CD14-positive monocyte (primary cell): ENCODE measurements at regions not wholly inside any gene's neighbourhood (a gene's known extent, or its start where the extent isn't known, plus 50 kb on each side); places are given as distances from the start of the nearest gene placed in this dataset.

ENCODE experiments used
- DNase-seq, 3 donors: peaks; one replicate each; pipeline ENCODE4 v3.0.0-alpha.2; 2011 to 2022
- H2AFZ ChIP-seq: 2 replicates; pipeline ENCODE4 v1.6.0; 2012; ENCODE audit warnings: mild to moderate bottlenecking, low read depth, low read length, inconsistent platforms; ENCODE audit not compliant: insufficient read depth, poor library complexity, severe bottlenecking
- H3K27ac ChIP-seq, 2 donors: 1 replicate in 1 of 2; 2 replicates in 1 of 2; pipeline ENCODE4 v1.5.1; 2012 to 2013; ENCODE audit warnings: low read length in 2 of 2, control low read depth in 1 of 2, inconsistent platforms in 1 of 2, low read depth in 1 of 2, mild to moderate bottlenecking in 1 of 2
- H3K27me3 ChIP-seq, 2 donors: one replicate each; pipeline versions ENCODE4 v1.6.0 to v1.6.1; 2011 to 2013; ENCODE audit warnings: low read length in 2 of 2; ENCODE audit not compliant: control insufficient read depth in 2 of 2, insufficient read depth in 2 of 2
- H3K36me3 ChIP-seq, 2 donors: replicated peaks in 1 of 2; 1 replicate in 1 of 2; 2 replicates in 1 of 2; pipeline versions ENCODE4 v1.5.1 to v1.6.1; 2012 to 2013; ENCODE audit warnings: low read length in 2 of 2, control low read depth in 1 of 2, inconsistent platforms in 1 of 2, mild to moderate bottlenecking in 1 of 2; ENCODE audit not compliant: insufficient read depth in 2 of 2, control insufficient read depth in 1 of 2
- H3K4me1 ChIP-seq, 2 donors: 1 replicate in 1 of 2; 2 replicates in 1 of 2; pipeline versions ENCODE4 v1.5.1 to v1.6.1; 2012 to 2013; ENCODE audit warnings: low read length in 2 of 2, control low read depth in 1 of 2, inconsistent platforms in 1 of 2, mild to moderate bottlenecking in 1 of 2, moderate library complexity in 1 of 2; ENCODE audit not compliant: insufficient read depth in 2 of 2, control insufficient read depth in 1 of 2
- H3K4me2 ChIP-seq: replicated peaks from 2 replicates; pipeline ENCODE3; 2012; ENCODE audit warnings: low read length, moderate library complexity, mild to moderate bottlenecking; ENCODE audit not compliant: poor library complexity, severe bottlenecking; ENCODE audit errors: extremely low read depth
- H3K4me3 ChIP-seq, 3 experiments: fragments of 200-600 bp in 1 of 3; sonication (generic) in 1 of 3; replicated peaks in 1 of 3; 1 replicate in 2 of 3; 2 replicates in 1 of 3; pipeline ENCODE4 v1.5.1; 2011 to 2013; ENCODE audit warnings: low read length in 3 of 3, mild to moderate bottlenecking in 3 of 3, control low read depth in 2 of 3, low read depth in 2 of 3, inconsistent platforms in 1 of 3, moderate library complexity in 1 of 3
- H3K79me2 ChIP-seq: 2 replicates; pipeline ENCODE4 v1.6.0; 2012; ENCODE audit warnings: mild to moderate bottlenecking, control low read depth, inconsistent platforms, low read length, moderate library complexity; ENCODE audit not compliant: insufficient read depth
- H3K9ac ChIP-seq: 2 replicates; pipeline ENCODE4 v1.6.0; 2017; ENCODE audit warnings: low read length, mild to moderate bottlenecking; ENCODE audit not compliant: insufficient read depth, poor library complexity, severe bottlenecking
- H3K9me3 ChIP-seq, 2 donors: replicated peaks in 1 of 2; 1 replicate in 1 of 2; 2 replicates in 1 of 2; pipeline versions ENCODE4 v1.5.1 to v1.6.1; 2012 to 2013; ENCODE audit warnings: low read length in 2 of 2, control low read depth in 1 of 2; ENCODE audit not compliant: control insufficient read depth in 1 of 2, insufficient read depth in 1 of 2
- H4K20me1 ChIP-seq: 2 replicates; pipeline ENCODE4 v1.6.0; 2012; ENCODE audit warnings: mild to moderate bottlenecking, low read length, control low read depth, moderate library complexity; ENCODE audit not compliant: insufficient read depth
- H3K27ac Mint-ChIP-seq, 7 donors: one replicate each; pipeline ENCODE4 v1.8.0; 2020; ENCODE audit warnings: mild to moderate bottlenecking in 7 of 7, mixed read lengths in 7 of 7, moderate library complexity in 6 of 7, inconsistent platforms in 2 of 7
- H3K27me3 Mint-ChIP-seq, 3 donors: one replicate each; pipeline ENCODE4 v1.8.0; 2021 to 2022; ENCODE audit warnings: low read depth in 3 of 3, mild to moderate bottlenecking in 3 of 3, mixed read lengths in 3 of 3, moderate library complexity in 3 of 3, inconsistent platforms in 1 of 3
- H3K36me3 Mint-ChIP-seq, 2 donors: one replicate each; pipeline ENCODE4 v1.8.0; 2020; ENCODE audit warnings: mixed read lengths in 2 of 2, inconsistent platforms in 1 of 2, mild to moderate bottlenecking in 1 of 2
- H3K4me1 Mint-ChIP-seq: one replicate; pipeline ENCODE4 v1.8.0; 2020; ENCODE audit warnings: mild to moderate bottlenecking, mixed read lengths
- H3K4me3 Mint-ChIP-seq, 2 donors: one replicate each; pipeline ENCODE4 v1.8.0; 2020; ENCODE audit warnings: mild to moderate bottlenecking in 2 of 2, mixed read lengths in 2 of 2, moderate library complexity in 1 of 2
- H3K9me3 Mint-ChIP-seq, 7 donors: one replicate each; pipeline ENCODE4 v1.8.0; 2020 to 2022; ENCODE audit warnings: mixed read lengths in 7 of 7, mild to moderate bottlenecking in 6 of 7, moderate library complexity in 6 of 7, inconsistent platforms in 2 of 7
- CTCF ChIP-seq: fragments of 200-600 bp; IDR thresholded peaks from one replicate; pipeline ENCODE4 v1.8.0; 2022; ENCODE audit warnings: antibody characterized with exemption, mild to moderate bottlenecking
- WGBS: methylation state at CpG from one replicate; pipeline ENCODE4 v1.1.5; 2013; ENCODE audit warnings: missing lambda C conversion rate; ENCODE audit not compliant: insufficient coverage; 5-methylcytosine and 5-hydroxymethylcytosine counted together
- intact Hi-C, 2 donors: fragments of 100-400 bp; cut with micrococcal nuclease; formaldehyde crosslinking; loops; one replicate each; pipeline versions ENCODE4 v1.15.0 to v1.15.1; 2023

- intact Hi-C loops = loop anchor here (10.0 kb wide), 2 partner anchors 142 to 342 kb away; no protein-coding TSS in a partner anchor
These were observed 198.7 kb upstream of the SGK1 start for GRCh38 chr6:134516582-134516981.

GRCh38 chr6:134515986-134516385, 198.1 kb upstream of the SGK1 start:
- Mint-ChIP-seq H3K27me3 (no peaks in the 10 kb centered on the region), H3K27ac (no peak overlapping the region), H3K36me3 (peaks cover 0 to 2% of the 10 kb centered on the region in 2 donors), H3K9me3 (no peaks in the 10 kb centered on the region), H3K4me3 (no peak overlapping the region), H3K4me1 (peaks cover 61% of the 10 kb centered on the region)
- H3K4me1 ChIP-seq = peaks cover 45 to 53% of the 10 kb centered on the region in 2 donors
- DNase-seq = no peak
- TF ChIP-seq CTCF = no peak
- no peaks in the 10 kb centered on the region for H3K36me3 ChIP-seq
- H3K27ac ChIP-seq = no peak overlapping the region
- no peaks in the 10 kb centered on the region for H4K20me1 ChIP-seq
- no peak overlapping the region for H3K9ac ChIP-seq
- no peak overlapping the region for H2AFZ ChIP-seq
- intact Hi-C loops = loop anchor here (10.0 kb wide), 2 partner anchors 141 to 341 kb away; no protein-coding TSS in a partner anchor
- H3K9me3 ChIP-seq = no peaks in the 10 kb centered on the region
- no peaks in the 10 kb centered on the region for H3K27me3 ChIP-seq
- no CpG with 5 or more reads among the region's 2 CpGs for WGBS
- H3K79me2 ChIP-seq = no peaks in the 10 kb centered on the region
- no peak overlapping the region for H3K4me2 ChIP-seq
- H3K4me3 ChIP-seq = no peak overlapping the region

More at GRCh38 chr6:134516582-134516981, 198.7 kb upstream of the SGK1 start:
- H3K27ac Mint-ChIP-seq = peak overlapping the region in 1 of 7 donors; percentile 6
- H3K9me3 Mint-ChIP-seq = no peaks in the 10 kb centered on the region
- H3K36me3 ChIP-seq = no peaks in the 10 kb centered on the region
- no peak overlapping the region for H3K4me3 ChIP-seq
- H3K4me3 Mint-ChIP-seq = no peak overlapping the region
- no peak overlapping the region for H3K4me2 ChIP-seq
- H3K36me3 Mint-ChIP-seq = peaks cover 0 to 2% of the 10 kb centered on the region in 2 donors
- H3K9me3 ChIP-seq = no peaks in the 10 kb centered on the region
- peaks cover 40 to 47% of the 10 kb centered on the region in 2 donors for H3K4me1 ChIP-seq
- 90% methylated on average over 2 of the region's 3 CpGs for WGBS
- H3K27me3 ChIP-seq = no peaks in the 10 kb centered on the region
- no peak overlapping the region for H2AFZ ChIP-seq
- no peak overlapping the region for H3K9ac ChIP-seq
- no peak overlapping the region for H3K27ac ChIP-seq
- H3K79me2 ChIP-seq = no peaks in the 10 kb centered on the region
- no peaks in the 10 kb centered on the region for H4K20me1 ChIP-seq
- DNase-seq = no peak
- peaks cover 55% of the 10 kb centered on the region for H3K4me1 Mint-ChIP-seq
- no peak for TF ChIP-seq CTCF
- H3K27me3 Mint-ChIP-seq = no peaks in the 10 kb centered on the region
